ENCODE measurements at regions not wholly inside any gene's neighbourhood (a gene's known extent, or its start where the extent isn't known, plus 50 kb on each side); places are given as distances from the start of the nearest gene placed in this dataset.
"Not testable (repeated sequence)": the region's sequence is repeated elsewhere in the genome, so short reads cannot be mapped to it uniquely, and the experiment has no call there.

GRCh38 chr5:126028336-126028735 is 394.9 kb upstream of the GRAMD2B start:
- no peaks in the 10 kb centered on the region for H3K4me1 Mint-ChIP-seq
- no peak for ATAC-seq
- no peak for DNase-seq
- H3K27me3 Mint-ChIP-seq, result no peaks in the 10 kb centered on the region
- peaks cover 12% of the 10 kb centered on the region for H3K9me3 Mint-ChIP-seq (ENCODE audit: low read depth)
- no peaks in the 10 kb centered on the region for H3K36me3 Mint-ChIP-seq
- H3K27ac Mint-ChIP-seq, result no peak overlapping the region
- CTCF ChIA-PET, result no interaction called here
- H3K4me3 Mint-ChIP-seq, result no peak overlapping the region

- CTCF ChIA-PET, DNase-seq, H3K27me3 Mint-ChIP-seq, H3K27ac Mint-ChIP-seq, H3K4me1 Mint-ChIP-seq, ATAC-seq, H3K4me3 Mint-ChIP-seq, H3K36me3 Mint-ChIP-seq: not testable (repeated sequence)
- H3K9me3 Mint-ChIP-seq (ENCODE audit: low read depth), result peaks cover 12% of the 10 kb centered on the region
These were observed 393.9 kb upstream of the GRAMD2B start for GRCh38 chr5:126029282-126029681.

- H3K4me1 Mint-ChIP-seq, result no peaks in the 10 kb centered on the region
- H3K9me3 Mint-ChIP-seq (ENCODE audit: low read depth), result peaks cover 12% of the 10 kb centered on the region
- ATAC-seq, result no peak
- no peak for DNase-seq
- H3K36me3 Mint-ChIP-seq, result no peaks in the 10 kb centered on the region
- CTCF ChIA-PET, result no interaction called here
- H3K27me3 Mint-ChIP-seq, result no peaks in the 10 kb centered on the region
- H3K27ac Mint-ChIP-seq, result no peak overlapping the region
- no peak overlapping the region for H3K4me3 Mint-ChIP-seq
These were observed 392.5 kb upstream of the GRAMD2B start for GRCh38 chr5:126030698-126031097.

GRCh38 chr5:126031989-126032716 is 391.1 kb upstream of the GRAMD2B start:
- H3K27me3 Mint-ChIP-seq, result no peaks in the 10 kb centered on the region
- H3K36me3 Mint-ChIP-seq, result no peaks in the 10 kb centered on the region
- ATAC-seq (no peak), DNase-seq (no peak)
- peaks cover 10% of the 10 kb centered on the region for H3K9me3 Mint-ChIP-seq (ENCODE audit: low read depth)
- H3K4me3 Mint-ChIP-seq, result no peak overlapping the region
- H3K27ac Mint-ChIP-seq, result no peak overlapping the region
- CTCF ChIA-PET, result no interaction called here
- H3K4me1 Mint-ChIP-seq, result no peaks in the 10 kb centered on the region

GRCh38 chr5:126043688-126044087 is 379.5 kb upstream of the GRAMD2B start:
- Mint-ChIP-seq H3K27ac (no peak overlapping the region), H3K4me3 (no peak overlapping the region), H3K36me3 (no peaks in the 10 kb centered on the region), H3K4me1 (no peaks in the 10 kb centered on the region), H3K27me3 (no peaks in the 10 kb centered on the region), H3K9me3 (ENCODE audit: low read depth) (peaks cover 2% of the 10 kb centered on the region)
- CTCF ChIA-PET, result no interaction called here
- ATAC-seq (no peak), DNase-seq (no peak)

GRCh38 chr5:126044111-126044668 is 379.0 kb upstream of the GRAMD2B start:
- CTCF ChIA-PET, result no interaction called here
- no peak overlapping the region for H3K4me3 Mint-ChIP-seq
- H3K4me1 Mint-ChIP-seq, result no peaks in the 10 kb centered on the region

GRCh38 chr5:126044931-126045565 is 378.2 kb upstream of the GRAMD2B start:
- Mint-ChIP-seq H3K4me3 (no peak overlapping the region), H3K27me3 (no peaks in the 10 kb centered on the region), H3K9me3 (ENCODE audit: low read depth) (peaks cover 7% of the 10 kb centered on the region), H3K36me3 (no peaks in the 10 kb centered on the region), H3K4me1 (no peaks in the 10 kb centered on the region), H3K27ac (no peak overlapping the region)
- DNase-seq (no peak), ATAC-seq (no peak)
- CTCF ChIA-PET, result no interaction called here

More at GRCh38 chr5:126044111-126044668, 379.0 kb upstream of the GRAMD2B start:
- peaks cover 4% of the 10 kb centered on the region for H3K9me3 Mint-ChIP-seq (ENCODE audit: low read depth)
- no peaks in the 10 kb centered on the region for H3K27me3 Mint-ChIP-seq
- no peaks in the 10 kb centered on the region for H3K36me3 Mint-ChIP-seq
- ATAC-seq, result no peak
- H3K27ac Mint-ChIP-seq, result no peak overlapping the region
- DNase-seq, result no peak

- CTCF ChIA-PET, result no interaction called here
- ATAC-seq (no peak), DNase-seq (no peak)
- H3K36me3 Mint-ChIP-seq, result no peaks in the 10 kb centered on the region
- no peak overlapping the region for H3K4me3 Mint-ChIP-seq
- no peaks in the 10 kb centered on the region for H3K27me3 Mint-ChIP-seq
- no peaks in the 10 kb centered on the region for H3K4me1 Mint-ChIP-seq
- no peak overlapping the region for H3K27ac Mint-ChIP-seq
- peaks cover 7% of the 10 kb centered on the region for H3K9me3 Mint-ChIP-seq (ENCODE audit: low read depth)
These were observed 376.9 kb upstream of the GRAMD2B start for GRCh38 chr5:126046318-126046717.

- no peaks in the 10 kb centered on the region for H3K36me3 Mint-ChIP-seq
- no peak overlapping the region for H3K4me3 Mint-ChIP-seq
- no peak for ATAC-seq
- no peak for DNase-seq
- H3K27me3 Mint-ChIP-seq, result no peaks in the 10 kb centered on the region
- no peak overlapping the region for H3K27ac Mint-ChIP-seq
- no peaks in the 10 kb centered on the region for H3K4me1 Mint-ChIP-seq
- CTCF ChIA-PET, result no interaction called here
- peaks cover 7% of the 10 kb centered on the region for H3K9me3 Mint-ChIP-seq (ENCODE audit: low read depth)
These were observed 376.2 kb upstream of the GRAMD2B start for GRCh38 chr5:126046846-126047571.

- H3K4me1 Mint-ChIP-seq, result no peaks in the 10 kb centered on the region
- CTCF ChIA-PET, result no interaction called here
- H3K9me3 Mint-ChIP-seq (ENCODE audit: low read depth), result peaks cover 6% of the 10 kb centered on the region
- ATAC-seq (no peak), DNase-seq (no peak)
- no peak overlapping the region for H3K27ac Mint-ChIP-seq
- no peaks in the 10 kb centered on the region for H3K36me3 Mint-ChIP-seq
- no peaks in the 10 kb centered on the region for H3K27me3 Mint-ChIP-seq
- H3K4me3 Mint-ChIP-seq, result no peak overlapping the region
These were observed 371.1 kb upstream of the GRAMD2B start for GRCh38 chr5:126052120-126052519.

- no peak overlapping the region for H3K27ac Mint-ChIP-seq
- H3K9me3 Mint-ChIP-seq (ENCODE audit: low read depth), result peaks cover 6% of the 10 kb centered on the region
- no peaks in the 10 kb centered on the region for H3K27me3 Mint-ChIP-seq
- DNase-seq, result no peak
- CTCF ChIA-PET, result no interaction called here
- no peaks in the 10 kb centered on the region for H3K36me3 Mint-ChIP-seq
- H3K4me1 Mint-ChIP-seq, result no peaks in the 10 kb centered on the region
- ATAC-seq, result no peak
- no peak overlapping the region for H3K4me3 Mint-ChIP-seq
These were observed 370.4 kb upstream of the GRAMD2B start for GRCh38 chr5:126052791-126053190.

- Mint-ChIP-seq H3K27ac (no peak overlapping the region), H3K4me1 (no peaks in the 10 kb centered on the region), H3K9me3 (ENCODE audit: low read depth) (peaks cover 9% of the 10 kb centered on the region), H3K27me3 (no peaks in the 10 kb centered on the region), H3K36me3 (no peaks in the 10 kb centered on the region), H3K4me3 (no peak overlapping the region)
- ATAC-seq, result no peak
- DNase-seq, result no peak
- CTCF ChIA-PET, result no interaction called here
These were observed 369.6 kb upstream of the GRAMD2B start for GRCh38 chr5:126053630-126054029.

GRCh38 chr5:126054577-126055347 is 368.4 kb upstream of the GRAMD2B start:
- H3K4me1 Mint-ChIP-seq, result no peaks in the 10 kb centered on the region
- ATAC-seq, result no peak
- DNase-seq, result no peak
- CTCF ChIA-PET, result no interaction called here
- H3K4me3 Mint-ChIP-seq, result no peak overlapping the region
- H3K36me3 Mint-ChIP-seq, result no peaks in the 10 kb centered on the region
- H3K9me3 Mint-ChIP-seq (ENCODE audit: low read depth), result peaks cover 9% of the 10 kb centered on the region
- H3K27me3 Mint-ChIP-seq, result no peaks in the 10 kb centered on the region
- H3K27ac Mint-ChIP-seq, result no peak overlapping the region

All from activated CD8-positive, alpha-beta memory T cell treated with anti-CD3 and anti-CD28 coated beads, Interleukin-2, amount 10 ng/mL, durations not matched to agents 7 days and 5 days (primary cell).